ENCODE measurements at regions not wholly inside any gene's neighbourhood (a gene's known extent, or its start where the extent isn't known, plus 50 kb on each side); places are given as distances from the start of the nearest gene placed in this dataset.

DNA sequence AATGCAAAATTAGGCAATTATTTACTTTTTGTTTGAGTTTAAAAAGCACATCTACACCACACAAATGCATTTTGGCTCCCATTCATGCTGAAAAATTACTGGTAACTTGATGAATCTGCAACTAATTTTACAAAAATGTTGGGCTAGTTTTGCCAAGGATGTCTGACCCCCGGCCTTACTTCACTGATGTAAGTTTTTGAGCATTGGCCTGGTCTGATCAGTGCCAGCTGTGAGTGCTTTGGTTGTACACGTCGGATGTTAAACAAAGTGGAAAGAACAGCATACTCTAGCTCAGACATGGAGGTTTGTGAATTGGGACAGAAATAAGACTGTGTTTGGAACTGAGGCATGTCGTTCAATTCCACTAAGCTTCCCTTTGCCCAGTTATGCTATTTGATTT is 1044.2 kb downstream of the TLE4 start:
- no peaks in the 10 kb centered on the region for H3K27me3 ChIP-seq (ENCODE audit: insufficient read depth, low read depth, severe bottlenecking)
- no peaks in the 10 kb centered on the region for H3K9me3 ChIP-seq (ENCODE audit: severe bottlenecking)
- H3K4me3 ChIP-seq (ENCODE audit: low read depth, low read length): no peak overlapping the region
- no peaks in the 10 kb centered on the region for H3K36me3 ChIP-seq
- H3K27ac ChIP-seq: no peak overlapping the region
- DNase-seq: no peak
- TF ChIP-seq, protein P1, sequence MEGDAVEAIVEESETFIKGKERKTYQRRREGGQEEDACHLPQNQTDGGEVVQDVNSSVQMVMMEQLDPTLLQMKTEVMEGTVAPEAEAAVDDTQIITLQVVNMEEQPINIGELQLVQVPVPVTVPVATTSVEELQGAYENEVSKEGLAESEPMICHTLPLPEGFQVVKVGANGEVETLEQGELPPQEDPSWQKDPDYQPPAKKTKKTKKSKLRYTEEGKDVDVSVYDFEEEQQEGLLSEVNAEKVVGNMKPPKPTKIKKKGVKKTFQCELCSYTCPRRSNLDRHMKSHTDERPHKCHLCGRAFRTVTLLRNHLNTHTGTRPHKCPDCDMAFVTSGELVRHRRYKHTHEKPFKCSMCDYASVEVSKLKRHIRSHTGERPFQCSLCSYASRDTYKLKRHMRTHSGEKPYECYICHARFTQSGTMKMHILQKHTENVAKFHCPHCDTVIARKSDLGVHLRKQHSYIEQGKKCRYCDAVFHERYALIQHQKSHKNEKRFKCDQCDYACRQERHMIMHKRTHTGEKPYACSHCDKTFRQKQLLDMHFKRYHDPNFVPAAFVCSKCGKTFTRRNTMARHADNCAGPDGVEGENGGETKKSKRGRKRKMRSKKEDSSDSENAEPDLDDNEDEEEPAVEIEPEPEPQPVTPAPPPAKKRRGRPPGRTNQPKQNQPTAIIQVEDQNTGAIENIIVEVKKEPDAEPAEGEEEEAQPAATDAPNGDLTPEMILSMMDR (IDR thresholded peaks at IDR 0.05; ENCODE audit: low read depth, low read length): no peak

DNA sequence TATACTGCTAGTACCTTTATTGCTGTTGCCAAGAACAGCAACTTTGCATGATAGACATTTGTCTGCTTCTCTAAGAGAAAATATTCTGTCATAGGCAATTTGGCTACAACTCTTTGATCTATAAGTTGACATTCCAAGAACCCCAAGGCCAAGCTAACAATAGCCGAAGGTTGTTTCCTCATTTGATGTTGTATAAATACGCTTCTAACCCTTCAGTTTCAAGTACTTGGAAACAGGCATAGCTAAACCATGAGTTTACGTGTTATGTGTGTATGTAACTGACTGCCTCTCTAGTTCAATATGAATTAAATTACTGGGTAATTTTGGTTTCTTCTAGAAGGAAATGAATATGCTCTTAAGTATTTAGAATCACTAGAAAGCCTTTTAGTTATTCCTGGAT is 1034.0 kb downstream of the TLE4 start:
- no peaks in the 10 kb centered on the region for H3K27me3 ChIP-seq (ENCODE audit: insufficient read depth, low read depth, severe bottlenecking)
- no peak for DNase-seq
- peak overlapping the region; percentile 30; the same call in 1 of the 2 replicates for H3K27ac ChIP-seq
- no peaks in the 10 kb centered on the region for H3K9me3 ChIP-seq (ENCODE audit: severe bottlenecking)
- no peak overlapping the region for H3K4me3 ChIP-seq (ENCODE audit: low read depth, low read length)
- no peaks in the 10 kb centered on the region for H3K36me3 ChIP-seq
- TF ChIP-seq, protein P1 (IDR thresholded peaks at IDR 0.05; ENCODE audit: low read depth, low read length): no peak

DNA sequence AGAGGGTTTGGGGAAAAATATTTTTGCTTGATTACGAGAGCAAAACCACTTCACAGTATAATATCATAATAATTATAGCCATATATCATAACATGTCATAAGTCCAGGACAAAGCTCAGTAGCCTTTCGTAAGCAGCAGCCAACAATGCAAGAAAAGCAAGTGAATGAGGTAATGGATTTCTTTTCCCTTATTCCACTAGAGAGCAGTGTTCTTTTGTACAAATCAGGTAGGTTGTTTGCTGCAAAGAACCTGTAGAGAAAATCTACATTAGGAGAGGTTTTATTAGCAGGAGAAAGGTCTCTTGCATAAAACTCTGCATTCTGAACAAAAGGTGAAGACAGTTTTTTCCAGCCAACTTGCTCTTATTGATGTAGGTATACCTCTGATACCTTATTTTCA is 1033.4 kb downstream of the TLE4 start:
- H3K9me3 ChIP-seq (ENCODE audit: severe bottlenecking): no peaks in the 10 kb centered on the region
- H3K36me3 ChIP-seq: no peaks in the 10 kb centered on the region
- no peak overlapping the region for H3K27ac ChIP-seq
- H3K27me3 ChIP-seq (ENCODE audit: insufficient read depth, low read depth, severe bottlenecking): no peaks in the 10 kb centered on the region
- no peak overlapping the region for H3K4me3 ChIP-seq (ENCODE audit: low read depth, low read length)
- no peak for DNase-seq
- TF ChIP-seq, protein P1 (IDR thresholded peaks at IDR 0.05; ENCODE audit: low read depth, low read length): peak; percentile 47

DNA sequence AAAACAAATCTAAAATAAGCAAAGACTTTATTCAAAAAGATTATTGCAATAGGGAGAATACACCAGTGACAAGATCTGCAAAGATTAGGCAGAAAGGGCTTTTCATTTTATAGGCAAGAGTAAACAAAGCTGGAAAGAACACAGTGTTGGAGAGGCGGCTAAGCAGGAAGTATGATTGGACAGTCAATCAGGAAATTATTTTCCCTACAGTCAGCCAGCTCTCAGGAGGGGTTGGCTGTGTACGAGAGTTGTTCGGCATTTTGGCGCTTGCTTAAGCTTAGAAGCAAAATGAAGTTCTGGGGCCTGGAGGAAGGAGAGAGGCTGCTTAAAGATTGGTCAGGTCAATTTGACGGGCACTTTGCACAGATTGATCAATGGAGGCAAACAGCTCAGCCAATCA is 1030.5 kb downstream of the TLE4 start:
- DNase-seq: no peak
- Histone ChIP-seq H3K27ac (no peak overlapping the region; the same call in 1 of the 2 replicates), H3K36me3 (no peaks in the 10 kb centered on the region), H3K4me3 (ENCODE audit: low read depth, low read length) (no peak overlapping the region), H3K9me3 (ENCODE audit: severe bottlenecking) (no peaks in the 10 kb centered on the region), H3K27me3 (ENCODE audit: insufficient read depth, low read depth, severe bottlenecking) (no peaks in the 10 kb centered on the region)
- TF ChIP-seq, protein P1 (IDR thresholded peaks at IDR 0.05; ENCODE audit: low read depth, low read length): no peak

DNA sequence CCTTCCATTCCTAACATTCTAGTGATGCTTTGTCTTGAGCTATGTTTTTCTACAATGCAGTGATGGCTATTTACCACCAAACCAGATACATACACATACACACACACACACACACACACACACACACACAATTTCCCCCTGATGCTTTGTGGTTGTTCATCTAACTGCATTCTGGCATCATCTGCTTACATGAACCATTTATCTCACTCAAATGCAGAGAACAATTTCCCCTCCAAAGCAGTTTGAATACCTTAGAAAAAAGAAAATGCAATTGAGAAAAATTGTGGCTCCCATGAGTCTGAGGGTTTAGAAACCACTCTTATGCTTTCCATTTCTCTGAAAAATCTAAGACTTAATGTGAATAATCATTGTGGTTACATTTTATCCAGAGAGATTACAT is 1024.8 kb downstream of the TLE4 start:
- Histone ChIP-seq H3K27ac (no peak overlapping the region), H3K36me3 (no peaks in the 10 kb centered on the region), H3K27me3 (ENCODE audit: insufficient read depth, low read depth, severe bottlenecking) (no peaks in the 10 kb centered on the region), H3K9me3 (ENCODE audit: severe bottlenecking) (no peaks in the 10 kb centered on the region), H3K4me3 (ENCODE audit: low read depth, low read length) (no peak overlapping the region)
- no peak for DNase-seq
- TF ChIP-seq, protein P1 (IDR thresholded peaks at IDR 0.05; ENCODE audit: low read depth, low read length): no peak

DNA sequence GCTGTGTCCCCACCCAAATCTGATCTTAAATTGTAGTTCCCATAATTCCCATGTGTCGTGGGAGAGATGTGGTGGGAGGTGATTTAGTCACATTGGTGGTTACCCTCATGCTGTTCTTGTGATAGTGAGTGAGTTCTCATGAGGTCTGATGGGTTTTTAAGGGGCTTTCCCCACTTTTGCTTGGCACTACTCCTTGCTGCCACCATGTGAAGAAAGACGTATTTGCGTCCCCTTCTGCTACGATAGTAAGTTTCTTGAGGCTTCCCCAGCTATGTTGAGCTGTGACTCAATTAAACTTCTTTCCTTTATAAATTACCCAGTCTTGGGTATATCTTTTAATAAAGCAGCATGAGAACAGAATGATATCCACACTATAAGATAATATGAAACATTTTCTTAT is 1023.4 kb downstream of the TLE4 start:
- DNase-seq: no peak
- no peaks in the 10 kb centered on the region for H3K36me3 ChIP-seq
- TF ChIP-seq, protein P1 (IDR thresholded peaks at IDR 0.05; ENCODE audit: low read depth, low read length): no peak
- H3K4me3 ChIP-seq (ENCODE audit: low read depth, low read length): no peak overlapping the region
- H3K9me3 ChIP-seq (ENCODE audit: severe bottlenecking): no peaks in the 10 kb centered on the region
- no peak overlapping the region for H3K27ac ChIP-seq
- no peaks in the 10 kb centered on the region for H3K27me3 ChIP-seq (ENCODE audit: insufficient read depth, low read depth, severe bottlenecking)

Measured in WERI-Rb-1 (cell line).